ENCODE measurements at regions not wholly inside any gene's neighbourhood (a gene's known extent, or its start where the extent isn't known, plus 50 kb on each side); places are given as distances from the start of the nearest gene placed in this dataset.
"Not testable (repeated sequence)": the region's sequence is repeated elsewhere in the genome, so short reads cannot be mapped to it uniquely, and the experiment has no call there.

GRCh38 chr5:84961193-84961592 is 576.5 kb upstream of the EDIL3 start:
- no peak for DNase-seq

- no peak for DNase-seq
These were observed 577.2 kb upstream of the EDIL3 start for GRCh38 chr5:84961903-84962302.

DNA sequence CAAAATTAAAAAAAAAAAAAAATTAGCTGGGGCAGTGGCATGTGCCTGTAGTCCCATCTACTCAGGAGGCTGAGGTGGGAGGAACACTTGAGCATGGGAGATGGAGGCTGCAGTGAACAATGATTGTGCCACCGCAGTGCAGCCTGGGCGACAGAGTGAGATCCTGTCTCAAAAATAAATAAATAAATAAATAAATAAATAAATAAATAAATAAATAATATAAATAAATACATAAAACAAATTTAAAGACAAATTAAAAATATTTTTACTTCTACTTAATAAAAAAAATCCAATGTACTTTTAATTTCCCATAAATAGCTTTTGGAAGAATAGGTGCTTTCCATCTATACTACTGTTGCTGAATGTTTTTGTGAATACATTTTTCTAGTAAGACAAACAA is 598.4 kb upstream of the EDIL3 start:
- DNase-seq = no peak

GRCh38 chr5:84985148-84985547 is 600.5 kb upstream of the EDIL3 start:
- DNase-seq = no peak

GRCh38 chr5:84986688-84987087 is 602.0 kb upstream of the EDIL3 start:
- DNase-seq = no peak

GRCh38 chr5:85000671-85001070 is 616.0 kb upstream of the EDIL3 start:
- no peak for DNase-seq

- not testable (repeated sequence) for DNase-seq
These were observed 617.3 kb upstream of the EDIL3 start for GRCh38 chr5:85002026-85002425.

DNA sequence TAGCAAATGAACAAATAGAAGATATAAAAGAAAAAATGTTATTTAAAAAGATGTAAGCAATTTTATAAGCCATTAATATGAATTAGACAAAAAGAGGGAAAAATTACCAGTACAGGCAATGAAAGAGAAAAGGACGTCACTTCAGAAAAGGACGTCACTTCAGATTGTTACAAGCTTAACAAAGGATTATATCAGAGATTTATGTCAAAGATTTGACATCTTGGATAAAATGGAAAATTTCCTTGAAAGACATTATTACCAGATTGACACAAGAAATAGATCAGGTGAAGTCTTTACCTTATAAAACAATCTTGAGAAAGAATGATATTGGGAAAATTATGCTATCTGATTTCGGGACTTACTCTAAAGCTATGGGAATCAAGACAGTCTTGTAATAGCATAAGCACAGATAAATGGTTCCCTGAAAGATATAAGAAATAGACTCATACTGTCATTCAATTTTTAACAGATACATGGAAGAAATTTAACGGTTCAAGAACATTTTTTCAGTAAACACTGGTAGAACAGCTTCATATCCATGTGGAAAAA is 625.4 kb upstream of the EDIL3 start:
- DNase-seq = no peak

- no peak for DNase-seq
These were observed 632.6 kb upstream of the EDIL3 start for GRCh38 chr5:85017261-85017660.

GRCh38 chr5:85030316-85031084 is 645.8 kb upstream of the EDIL3 start:
- DNase-seq = no peak

- no peak for DNase-seq
These were observed 664.3 kb upstream of the EDIL3 start for GRCh38 chr5:85049020-85049419.

- no peak for DNase-seq
These were observed 668.1 kb upstream of the EDIL3 start for GRCh38 chr5:85052826-85053225.

DNA sequence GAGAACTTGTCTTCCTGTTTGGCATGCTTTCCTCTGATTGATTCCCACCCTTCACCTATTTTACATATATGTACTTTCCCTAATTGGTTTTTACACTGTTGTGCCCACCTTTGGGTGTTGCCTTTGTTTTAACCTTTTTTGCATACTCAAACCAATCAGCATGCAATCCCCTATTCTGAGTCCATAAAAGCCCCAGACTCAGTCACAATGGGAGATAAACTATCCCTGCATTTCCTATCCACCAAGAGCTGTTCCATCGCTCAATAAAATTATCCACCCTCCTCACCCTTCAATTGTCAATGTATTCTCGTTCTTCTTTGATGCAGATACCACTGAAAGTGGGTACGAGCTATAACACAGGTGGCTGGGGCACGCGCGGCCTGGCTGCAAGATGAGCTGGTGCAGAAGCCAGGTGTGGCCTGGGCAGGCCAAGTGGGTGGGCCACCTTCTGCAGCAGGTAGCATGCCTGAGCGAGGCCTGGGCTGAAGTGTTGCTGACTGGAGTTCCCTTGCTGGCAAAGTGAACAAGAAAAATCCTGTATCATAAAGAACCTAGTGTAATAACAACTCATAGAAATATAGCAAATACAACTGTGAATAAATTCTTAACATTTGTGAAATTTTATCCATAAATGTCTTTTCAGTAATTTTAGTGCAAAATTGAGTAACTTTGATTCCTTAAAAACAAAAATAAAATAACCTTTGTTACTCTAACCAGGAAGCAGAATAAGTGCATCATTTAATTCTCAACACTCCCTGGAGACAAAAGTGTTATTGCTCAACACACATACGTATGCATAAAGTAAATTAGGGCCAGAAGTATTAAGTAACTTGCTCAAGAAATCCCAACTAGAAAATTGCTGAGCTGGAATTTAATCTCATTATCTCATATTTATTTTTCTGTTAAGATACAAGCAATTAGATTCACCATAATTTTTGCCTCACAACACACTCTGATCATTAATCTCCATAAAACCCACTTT is 685.3 kb upstream of the EDIL3 start:
- DNase-seq = no peak

DNA sequence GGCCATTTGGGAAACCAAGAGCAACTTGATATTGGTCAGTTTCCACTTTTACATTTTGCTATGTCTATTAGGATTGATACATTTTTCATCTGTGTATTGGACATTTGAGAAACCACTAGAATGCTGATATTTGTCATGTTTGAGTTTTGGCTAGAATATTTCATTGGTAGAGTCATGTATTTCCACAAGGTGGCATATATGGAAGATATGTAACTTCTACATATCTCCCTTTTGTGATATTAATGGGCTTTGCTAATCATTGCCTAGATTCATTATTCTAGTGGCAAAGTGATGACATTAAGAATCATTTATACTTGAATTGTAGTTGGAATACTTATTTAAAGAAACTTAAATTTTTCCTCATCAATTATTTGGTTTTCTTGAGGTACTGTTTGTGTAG is 692.9 kb upstream of the EDIL3 start:
- no peak for DNase-seq

DNA sequence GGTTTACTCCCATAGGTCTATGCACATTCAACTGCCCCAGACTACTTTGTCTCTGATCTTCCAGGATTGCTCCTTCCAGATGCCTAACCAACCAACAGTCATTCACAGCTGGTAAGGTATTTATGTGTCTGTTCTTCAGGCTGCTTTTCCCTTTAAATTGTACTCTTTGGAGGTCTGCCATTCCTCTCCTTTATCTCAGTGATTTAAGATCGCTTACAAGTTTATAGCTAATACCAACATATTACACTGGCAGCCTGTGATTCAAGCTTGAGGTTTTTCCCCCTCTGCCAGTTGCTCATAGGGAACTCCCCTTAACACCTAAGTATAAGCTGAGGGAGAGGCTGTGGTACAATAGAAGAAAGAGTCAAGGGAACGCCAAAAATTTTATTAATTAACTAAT is 711.7 kb upstream of the EDIL3 start:
- no peak for DNase-seq

GRCh38 chr5:85108471-85108870 is 723.8 kb upstream of the EDIL3 start:
- no peak for DNase-seq

DNA sequence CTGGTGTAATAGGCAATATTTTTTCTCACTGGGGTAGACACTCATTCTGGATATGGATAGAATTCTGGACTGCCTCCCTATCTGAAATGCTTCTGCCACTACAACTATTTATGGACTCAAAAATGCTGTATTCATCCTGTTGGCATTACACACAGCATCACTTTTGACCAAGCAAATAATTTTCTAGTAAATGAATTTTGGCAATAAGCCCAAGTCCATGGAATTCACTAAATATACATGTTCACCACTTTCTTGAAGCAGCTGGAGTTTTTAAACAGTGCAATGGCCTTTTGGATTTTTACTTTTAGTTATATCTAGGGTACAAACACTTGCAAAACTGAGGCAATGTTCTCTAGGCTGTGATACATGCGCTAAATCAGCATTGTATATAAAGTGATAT is 724.9 kb upstream of the EDIL3 start:
- DNase-seq = no peak

- DNase-seq = no peak
These were observed 747.6 kb upstream of the EDIL3 start for GRCh38 chr5:85132269-85132668.

GRCh38 chr5:85140471-85140870 is 755.8 kb upstream of the EDIL3 start:
- no peak for DNase-seq

- DNase-seq = no peak
These were observed 758.5 kb upstream of the EDIL3 start for GRCh38 chr5:85143138-85143537.

DNA sequence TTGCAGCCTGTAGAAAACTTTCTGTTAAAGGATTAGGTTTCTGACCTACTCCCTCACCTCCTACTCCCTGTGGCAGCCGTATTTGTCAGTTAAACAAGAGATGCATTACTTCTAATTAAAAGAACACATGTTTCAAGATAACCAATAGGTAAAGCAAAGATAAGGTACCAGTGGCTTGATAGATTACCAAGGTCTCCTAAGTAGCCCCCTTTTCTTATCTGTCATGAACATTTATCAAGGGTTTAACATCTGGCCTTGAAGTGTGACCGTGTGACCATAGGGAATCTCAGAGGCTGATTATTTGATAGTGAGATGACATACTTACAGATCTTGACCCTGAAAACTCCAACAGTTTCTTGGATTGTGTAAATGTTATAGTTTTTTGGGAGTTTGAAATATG is 764.0 kb upstream of the EDIL3 start:
- DNase-seq = no peak

- no peak for DNase-seq
These were observed 774.7 kb upstream of the EDIL3 start for GRCh38 chr5:85159395-85159794.

GRCh38 chr5:85168474-85168873 is 783.8 kb upstream of the EDIL3 start:
- no peak for DNase-seq

GRCh38 chr5:85170183-85170582 is 785.5 kb upstream of the EDIL3 start:
- no peak for DNase-seq

All from CD4-positive, alpha-beta T cell treated with Interferon alpha-2 for 1 hour (primary cell).